ENCODE measurements at regions not wholly inside any gene's neighbourhood (a gene's known extent, or its start where the extent isn't known, plus 50 kb on each side); places are given as distances from the start of the nearest gene placed in this dataset.
"Not testable (repeated sequence)": the region's sequence is repeated elsewhere in the genome, so short reads cannot be mapped to it uniquely, and the experiment has no call there.

GRCh38 chr16:65598621-65599020 is 476.8 kb upstream of the CDH11 start:
- H3K36me3 Mint-ChIP-seq (ENCODE audit: low read depth) = no peaks in the 10 kb centered on the region
- H3K27me3 Mint-ChIP-seq (ENCODE audit: insufficient read depth) = no peaks in the 10 kb centered on the region
- H3K4me3 Mint-ChIP-seq = no peak overlapping the region
- no peak overlapping the region for H3K27ac Mint-ChIP-seq
- H3K9me3 Mint-ChIP-seq = peaks cover 8% of the 10 kb centered on the region
- no peaks in the 10 kb centered on the region for H3K4me1 Mint-ChIP-seq (ENCODE audit: low read depth)
- intact Hi-C loops (cut with micrococcal nuclease) = no loop called here
- no peak for DNase-seq (ENCODE audit: low spot score)

GRCh38 chr16:65583498-65583897 is 461.6 kb upstream of the CDH11 start:
- H3K4me1 Mint-ChIP-seq (ENCODE audit: low read depth) = no peaks in the 10 kb centered on the region
- H3K36me3 Mint-ChIP-seq (ENCODE audit: low read depth) = no peaks in the 10 kb centered on the region
- intact Hi-C loops (cut with micrococcal nuclease) = no loop called here
- DNase-seq (ENCODE audit: low spot score) = no peak
- H3K4me3 Mint-ChIP-seq = no peak overlapping the region
- H3K9me3 Mint-ChIP-seq = no peaks in the 10 kb centered on the region
- no peaks in the 10 kb centered on the region for H3K27me3 Mint-ChIP-seq (ENCODE audit: insufficient read depth)
- H3K27ac Mint-ChIP-seq = no peak overlapping the region

DNA sequence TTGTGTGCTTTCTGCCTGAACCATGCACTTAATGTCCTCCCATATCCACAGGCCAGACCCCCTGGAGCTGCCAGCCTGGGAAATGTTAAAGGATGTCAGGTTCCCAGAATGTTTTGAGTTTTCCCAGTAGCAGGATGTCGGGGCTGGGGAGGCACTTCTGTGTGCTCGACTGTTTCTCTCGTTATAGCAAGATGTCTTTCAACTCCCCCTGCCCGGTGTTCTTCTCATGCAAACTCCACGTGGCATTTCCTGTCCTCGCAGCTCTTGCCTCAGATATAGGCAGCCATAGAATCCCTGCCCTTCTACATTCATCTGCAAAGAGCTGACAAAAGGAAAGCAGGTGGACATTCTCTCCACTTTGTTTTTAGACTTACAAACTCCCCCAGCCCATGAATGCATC is 457.2 kb upstream of the CDH11 start:
- Mint-ChIP-seq H3K36me3 (ENCODE audit: low read depth) (no peaks in the 10 kb centered on the region), H3K4me3 (no peak overlapping the region), H3K27ac (no peak overlapping the region), H3K9me3 (peaks cover 12% of the 10 kb centered on the region), H3K27me3 (ENCODE audit: insufficient read depth) (no peaks in the 10 kb centered on the region), H3K4me1 (ENCODE audit: low read depth) (no peaks in the 10 kb centered on the region)
- intact Hi-C loops (cut with micrococcal nuclease) = no loop called here
- no peak for DNase-seq (ENCODE audit: low spot score)

DNA sequence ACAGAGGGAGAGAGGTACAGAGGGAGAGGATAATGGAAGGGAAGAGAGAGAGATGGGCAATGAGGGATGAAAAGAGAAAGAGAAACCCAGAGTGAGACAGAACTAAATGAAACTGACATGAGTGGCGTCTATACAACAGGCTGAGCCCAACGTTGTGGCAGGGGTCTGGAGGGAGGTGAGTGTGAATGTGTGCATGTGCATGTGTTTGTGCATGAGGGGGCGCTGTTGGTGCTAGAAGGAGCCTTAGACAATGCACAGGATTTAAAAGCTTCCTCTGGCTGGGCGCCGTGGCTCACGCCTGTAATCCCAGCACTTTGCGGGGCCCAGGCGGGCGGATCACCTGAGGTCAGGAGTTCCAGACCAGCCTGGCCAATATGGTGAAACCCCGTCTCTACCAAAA is 454.8 kb upstream of the CDH11 start:
- no peak for DNase-seq (ENCODE audit: low spot score)
- Mint-ChIP-seq H3K4me3 (no peak overlapping the region), H3K27ac (no peak overlapping the region), H3K36me3 (ENCODE audit: low read depth) (no peaks in the 10 kb centered on the region), H3K27me3 (ENCODE audit: insufficient read depth) (no peaks in the 10 kb centered on the region), H3K4me1 (ENCODE audit: low read depth) (no peaks in the 10 kb centered on the region), H3K9me3 (peaks cover 12% of the 10 kb centered on the region)
- intact Hi-C loops (cut with micrococcal nuclease) = no loop called here

DNA sequence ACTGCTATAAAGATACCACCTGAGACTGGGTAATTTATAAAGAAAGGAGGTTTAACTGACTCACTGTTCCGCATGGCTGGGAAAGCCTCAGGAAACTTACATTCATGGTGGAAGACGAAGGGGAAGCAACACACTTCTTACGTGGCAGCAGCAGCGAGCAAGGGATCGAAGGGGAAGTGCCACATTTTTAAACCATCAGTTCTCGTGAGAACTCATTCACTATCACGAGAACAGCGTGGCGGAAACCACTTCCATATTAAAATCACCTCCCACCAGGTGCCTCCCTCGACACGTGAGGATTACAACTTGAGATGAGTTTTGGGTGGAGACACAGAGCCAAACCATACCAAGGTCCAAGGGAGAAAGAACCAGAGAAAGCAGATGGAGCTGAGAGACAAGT is 454.3 kb upstream of the CDH11 start:
- no peak overlapping the region for H3K27ac Mint-ChIP-seq
- peaks cover 12% of the 10 kb centered on the region for H3K9me3 Mint-ChIP-seq
- no peaks in the 10 kb centered on the region for H3K27me3 Mint-ChIP-seq (ENCODE audit: insufficient read depth)
- intact Hi-C loops (cut with micrococcal nuclease) = no loop called here
- no peak overlapping the region for H3K4me3 Mint-ChIP-seq
- DNase-seq (ENCODE audit: low spot score) = no peak
- no peaks in the 10 kb centered on the region for H3K4me1 Mint-ChIP-seq (ENCODE audit: low read depth)
- no peaks in the 10 kb centered on the region for H3K36me3 Mint-ChIP-seq (ENCODE audit: low read depth)

- DNase-seq (ENCODE audit: low spot score) = no peak
- no peak overlapping the region for H3K27ac Mint-ChIP-seq
- intact Hi-C loops (cut with micrococcal nuclease) = no loop called here
- H3K27me3 Mint-ChIP-seq (ENCODE audit: insufficient read depth) = no peaks in the 10 kb centered on the region
- no peaks in the 10 kb centered on the region for H3K36me3 Mint-ChIP-seq (ENCODE audit: low read depth)
- no peaks in the 10 kb centered on the region for H3K4me1 Mint-ChIP-seq (ENCODE audit: low read depth)
- peaks cover 15% of the 10 kb centered on the region for H3K9me3 Mint-ChIP-seq
- H3K4me3 Mint-ChIP-seq = no peak overlapping the region
Observed at GRCh38 chr16:65574326-65574966, 452.6 kb upstream of the CDH11 start.

DNA sequence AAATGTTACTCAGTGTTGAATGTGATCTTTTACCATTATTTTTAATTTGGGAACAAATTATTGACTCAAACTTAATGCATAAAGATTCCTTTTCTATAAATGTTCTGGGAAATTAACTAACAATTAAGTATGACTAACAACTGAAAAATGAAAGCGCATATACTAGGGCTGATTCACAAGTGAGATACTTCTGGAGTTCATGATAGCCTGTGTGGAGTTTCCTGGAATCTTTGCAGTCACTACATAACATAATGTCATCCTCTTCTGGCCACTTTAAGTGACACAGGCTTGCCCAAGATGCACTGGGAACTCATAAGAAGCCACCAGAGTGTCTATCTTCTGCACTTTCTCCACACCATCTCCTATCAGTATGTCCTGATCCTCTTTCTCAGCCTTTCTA is 450.3 kb upstream of the CDH11 start:
- H3K27ac Mint-ChIP-seq = no peak overlapping the region
- no peaks in the 10 kb centered on the region for H3K27me3 Mint-ChIP-seq (ENCODE audit: insufficient read depth)
- H3K36me3 Mint-ChIP-seq (ENCODE audit: low read depth) = no peaks in the 10 kb centered on the region
- no peak for DNase-seq (ENCODE audit: low spot score)
- H3K4me3 Mint-ChIP-seq = no peak overlapping the region
- H3K4me1 Mint-ChIP-seq (ENCODE audit: low read depth) = no peaks in the 10 kb centered on the region
- intact Hi-C loops (cut with micrococcal nuclease) = no loop called here
- H3K9me3 Mint-ChIP-seq = peaks cover 9% of the 10 kb centered on the region

DNA sequence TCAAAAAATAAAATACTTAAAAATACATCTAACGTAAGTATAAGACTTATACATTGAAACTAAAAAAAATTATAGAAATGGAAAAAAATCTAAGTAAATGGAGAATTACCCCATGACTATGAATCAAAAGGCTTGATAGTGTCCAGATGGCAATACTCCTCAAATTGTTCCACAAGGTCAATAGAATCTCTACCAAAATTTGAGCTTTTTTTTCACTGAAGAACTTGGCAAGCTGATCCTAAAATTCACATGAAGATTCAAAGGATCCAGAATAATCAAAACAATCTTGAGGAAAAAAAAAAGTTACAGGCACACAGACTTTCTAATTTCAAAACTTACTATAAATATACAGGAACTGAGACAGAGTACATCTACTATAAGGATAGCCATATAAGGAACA is 448.4 kb upstream of the CDH11 start:
- peaks cover 7% of the 10 kb centered on the region for H3K9me3 Mint-ChIP-seq
- H3K27me3 Mint-ChIP-seq (ENCODE audit: insufficient read depth) = no peaks in the 10 kb centered on the region
- no peak overlapping the region for H3K27ac Mint-ChIP-seq
- no peaks in the 10 kb centered on the region for H3K4me1 Mint-ChIP-seq (ENCODE audit: low read depth)
- no peak overlapping the region for H3K4me3 Mint-ChIP-seq
- no peak for DNase-seq (ENCODE audit: low spot score)
- H3K36me3 Mint-ChIP-seq (ENCODE audit: low read depth) = no peaks in the 10 kb centered on the region
- intact Hi-C loops (cut with micrococcal nuclease) = no loop called here

DNA sequence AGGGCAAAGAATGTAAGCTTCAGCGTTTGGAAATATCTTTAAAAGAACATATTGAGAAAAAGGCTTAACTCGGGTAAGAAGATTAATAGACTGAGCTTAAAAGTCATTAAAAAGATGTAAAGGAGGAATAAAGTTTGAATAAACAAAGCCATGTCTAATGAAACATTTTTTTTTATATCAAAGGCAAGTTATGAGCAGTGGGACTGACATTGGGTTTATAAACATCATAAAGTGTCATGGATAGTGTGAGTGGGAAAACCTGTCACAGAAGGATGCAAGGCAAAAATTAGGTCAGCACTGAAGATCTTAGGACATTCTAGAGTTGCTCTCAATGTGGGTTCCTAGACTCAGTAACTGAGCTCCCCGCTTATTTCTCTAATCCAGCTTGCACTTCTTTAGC is 438.0 kb upstream of the CDH11 start:
- DNase-seq (ENCODE audit: low spot score) = no peak
- peaks cover 24% of the 10 kb centered on the region for H3K9me3 Mint-ChIP-seq
- no peaks in the 10 kb centered on the region for H3K27me3 Mint-ChIP-seq (ENCODE audit: insufficient read depth)
- H3K4me1 Mint-ChIP-seq (ENCODE audit: low read depth) = no peaks in the 10 kb centered on the region
- H3K27ac Mint-ChIP-seq = no peak overlapping the region
- intact Hi-C loops (cut with micrococcal nuclease) = no loop called here
- H3K4me3 Mint-ChIP-seq = no peak overlapping the region
- H3K36me3 Mint-ChIP-seq (ENCODE audit: low read depth) = no peaks in the 10 kb centered on the region

GRCh38 chr16:65549689-65550088 is 427.8 kb upstream of the CDH11 start:
- peaks cover 12% of the 10 kb centered on the region for H3K9me3 Mint-ChIP-seq
- DNase-seq (ENCODE audit: low spot score); H3K27ac Mint-ChIP-seq; H3K36me3 Mint-ChIP-seq (ENCODE audit: low read depth); H3K4me1 Mint-ChIP-seq (ENCODE audit: low read depth); H3K4me3 Mint-ChIP-seq; H3K27me3 Mint-ChIP-seq (ENCODE audit: insufficient read depth); intact Hi-C loops (cut with micrococcal nuclease): not testable (repeated sequence)

DNA sequence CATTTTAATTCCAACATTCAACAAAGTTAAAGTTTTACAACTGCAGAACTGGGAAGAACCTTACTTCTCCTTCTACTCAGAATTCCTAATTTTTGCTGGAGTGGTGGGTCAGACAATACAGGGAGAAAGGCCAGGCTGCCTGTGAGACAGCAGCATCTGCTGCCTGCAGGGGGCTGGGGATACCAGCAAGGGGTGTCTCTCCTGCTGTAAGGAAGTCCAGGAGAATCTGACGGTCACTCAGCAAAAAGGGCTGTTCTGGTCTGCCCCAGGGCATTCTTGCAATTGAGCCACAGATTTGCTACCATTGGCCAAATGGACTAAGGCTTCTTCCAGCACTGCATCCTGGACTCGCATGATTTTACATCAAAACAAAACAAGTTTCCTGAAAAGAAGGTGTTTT is 426.6 kb upstream of the CDH11 start:
- H3K27ac Mint-ChIP-seq = no peak overlapping the region
- H3K27me3 Mint-ChIP-seq (ENCODE audit: insufficient read depth) = no peaks in the 10 kb centered on the region
- DNase-seq (ENCODE audit: low spot score) = no peak
- no peaks in the 10 kb centered on the region for H3K36me3 Mint-ChIP-seq (ENCODE audit: low read depth)
- intact Hi-C loops (cut with micrococcal nuclease) = no loop called here
- no peak overlapping the region for H3K4me3 Mint-ChIP-seq
- H3K9me3 Mint-ChIP-seq = peaks cover 12% of the 10 kb centered on the region
- no peaks in the 10 kb centered on the region for H3K4me1 Mint-ChIP-seq (ENCODE audit: low read depth)

DNA sequence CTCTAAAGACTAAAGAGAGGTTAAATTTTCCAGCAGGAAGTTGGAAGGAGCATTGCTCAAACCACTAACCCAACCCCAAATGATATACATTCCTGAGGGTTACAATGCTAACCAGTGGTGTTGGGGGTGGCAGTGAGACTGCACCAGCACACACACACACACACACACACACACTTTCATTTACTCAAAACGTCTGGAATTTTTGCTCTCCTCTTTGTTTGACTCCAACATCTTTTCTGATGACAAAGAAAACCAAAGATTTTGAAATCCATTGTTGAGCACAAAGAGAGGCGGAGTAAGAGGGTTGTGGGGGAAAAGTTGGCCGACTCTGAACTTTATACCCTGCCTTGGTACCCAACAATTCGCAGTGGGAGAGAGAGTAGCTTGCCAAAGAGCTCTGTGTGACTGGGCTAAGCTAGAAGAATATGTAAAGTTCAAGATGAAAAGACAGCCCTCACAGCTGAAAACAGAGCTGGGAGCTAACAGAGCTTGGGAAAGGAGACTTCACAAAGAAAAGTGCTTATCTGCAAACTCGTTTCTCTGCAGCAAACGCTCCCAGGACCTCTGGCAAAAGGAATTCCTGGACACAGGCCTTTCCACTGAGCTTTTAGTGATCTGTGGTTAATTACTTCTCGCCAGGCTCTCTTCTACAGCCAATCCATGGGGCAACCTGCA is 426.0 kb upstream of the CDH11 start:
- intact Hi-C loops (cut with micrococcal nuclease) = no loop called here
- H3K4me1 Mint-ChIP-seq (ENCODE audit: low read depth) = no peaks in the 10 kb centered on the region
- H3K36me3 Mint-ChIP-seq (ENCODE audit: low read depth) = no peaks in the 10 kb centered on the region
- peaks cover 11% of the 10 kb centered on the region for H3K9me3 Mint-ChIP-seq
- H3K4me3 Mint-ChIP-seq = no peak overlapping the region
- no peak for DNase-seq (ENCODE audit: low spot score)
- no peaks in the 10 kb centered on the region for H3K27me3 Mint-ChIP-seq (ENCODE audit: insufficient read depth)
- no peak overlapping the region for H3K27ac Mint-ChIP-seq

DNA sequence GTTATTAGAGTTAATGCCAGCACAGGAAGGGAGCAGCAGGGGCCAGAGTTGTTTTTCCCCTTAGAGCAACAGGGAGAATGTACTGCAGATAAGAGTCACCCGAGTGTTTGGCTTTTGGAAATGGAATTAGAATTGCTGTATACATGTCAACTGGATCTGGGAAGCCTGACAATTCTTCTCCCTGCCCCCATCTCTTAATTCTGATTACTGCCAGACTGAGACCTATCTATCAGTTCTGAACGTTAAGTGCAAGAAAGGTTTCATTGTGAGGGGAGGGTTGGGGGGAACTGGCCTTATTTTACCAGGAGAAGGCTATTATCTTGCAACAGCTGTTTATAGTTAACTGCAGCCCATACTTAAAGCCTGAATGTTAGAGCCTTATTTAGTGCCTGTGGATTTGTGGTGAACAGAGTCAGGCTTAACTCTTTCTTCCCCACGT is 424.5 kb upstream of the CDH11 start:
- Mint-ChIP-seq H3K36me3 (ENCODE audit: low read depth) (no peaks in the 10 kb centered on the region), H3K9me3 (peaks cover 3% of the 10 kb centered on the region), H3K4me1 (ENCODE audit: low read depth) (no peaks in the 10 kb centered on the region), H3K27me3 (ENCODE audit: insufficient read depth) (no peaks in the 10 kb centered on the region), H3K4me3 (no peak overlapping the region), H3K27ac (no peak overlapping the region)
- intact Hi-C loops (cut with micrococcal nuclease) = no loop called here
- DNase-seq (ENCODE audit: low spot score) = no peak
